A673 (cell line): ENCODE measurements at regions not wholly inside any gene's neighbourhood (a gene's known extent, or its start where the extent isn't known, plus 50 kb on each side); places are given as distances from the start of the nearest gene placed in this dataset.

Experiments used
- CTCF ChIP-seq: fragments of 300-800, 200-600 bp; sonication (generic); conservative IDR thresholded peaks from 2 replicates; pipeline ENCODE4 v1.5.1; 2017; ENCODE audit warnings: low read depth, mild to moderate bottlenecking, antibody characterized with exemption, low read length, moderate library complexity, mixed read lengths
- EZH2 ChIP-seq: fragments of 200-600 bp; sonication (generic); IDR thresholded peaks from 2 replicates; pipeline ENCODE4 v1.6.1; 2017; ENCODE audit warnings: borderline replicate concordance, low read depth, mild to moderate bottlenecking, mixed read lengths, antibody characterized with exemption, low read length; ENCODE audit not compliant: poor library complexity, severe bottlenecking

- TF ChIP-seq CTCF (no peak), EZH2 (no peak)
Observed at GRCh38 chr6:23505026-23505425, 621.0 kb upstream of the NRSN1 start.
